ENCODE measurements at regions not wholly inside any gene's neighbourhood (a gene's known extent, or its start where the extent isn't known, plus 50 kb on each side); places are given as distances from the start of the nearest gene placed in this dataset.

GRCh38 chrX:51798701-51799100 lies 55.5 kb downstream of the GSPT2 start:
- Histone ChIP-seq H3K36me3 (ENCODE audit: control insufficient read depth in 1 of 2, insufficient read depth in 2 of 2, low read depth in 1 of 2, low read length in 2 of 2) (no peaks in the 10 kb centered on the region), H2BK12ac (ENCODE audit: low read length in 2 of 2) (no peak overlapping the region), H2BK120ac (ENCODE audit: low read depth, low read length) (no peak overlapping the region), H3K4ac (ENCODE audit: low read depth in 1 of 2, low read length in 2 of 2) (no peak overlapping the region), H3K18ac (ENCODE audit: low read depth in 1 of 2, low read length in 2 of 2) (no peak overlapping the region), H3K79me1 (replicated peaks; ENCODE audit: low read length, poor library complexity, severe bottlenecking) (no peaks in the 10 kb centered on the region), H2BK5ac (ENCODE audit: low read depth, low read length, poor library complexity, severe bottlenecking) (no peak overlapping the region), H3K23ac (ENCODE audit: low read length in 2 of 2) (no peak overlapping the region), H3K27ac (ENCODE audit: low read length, poor library complexity, severe bottlenecking) (no peak overlapping the region), H4K91ac (ENCODE audit: low read length) (no peak overlapping the region), H4K8ac (ENCODE audit: low read length) (no peak overlapping the region), H3K9me3 (ENCODE audit: control insufficient read depth, low read length) (no peaks in the 10 kb centered on the region), H3K4me1 (ENCODE audit: control insufficient read depth, insufficient read depth, low read depth, low read length) (no peaks in the 10 kb centered on the region), H2AFZ (ENCODE audit: low read depth, low read length) (no peak overlapping the region), H2BK15ac (ENCODE audit: low read depth, poor library complexity, severe bottlenecking) (no peak overlapping the region), H3K9ac (ENCODE audit: low read length) (no peak overlapping the region), H3K4me2 (ENCODE audit: low read length, poor library complexity, severe bottlenecking) (no peak overlapping the region), H2AK5ac (ENCODE audit: low read length, severe bottlenecking) (no peak overlapping the region), H3K14ac (ENCODE audit: low read length in 2 of 2) (no peak overlapping the region), H3K27me3 (ENCODE audit: control insufficient read depth in 1 of 2, insufficient read depth in 1 of 2, low read length in 2 of 2) (peaks cover 0 to 15% of the 10 kb centered on the region in 2 experiments), H3K4me3 (ENCODE audit: insufficient read depth in 1 of 2, low read depth in 1 of 2, low read length in 2 of 2) (no peak overlapping the region)
- no peak for DNase-seq

- Histone ChIP-seq H3K79me1 (replicated peaks; ENCODE audit: low read length, poor library complexity, severe bottlenecking) (no peaks in the 10 kb centered on the region), H2BK15ac (ENCODE audit: low read depth, poor library complexity, severe bottlenecking) (no peak overlapping the region), H3K23ac (ENCODE audit: low read length in 2 of 2) (peak overlapping the region in 1 of 2 experiments; percentile 69), H4K91ac (ENCODE audit: low read length) (peak overlapping the region; percentile 61), H3K9ac (ENCODE audit: low read length) (peak overlapping the region; percentile 93), H3K9me3 (ENCODE audit: control insufficient read depth, low read length) (no peaks in the 10 kb centered on the region), H3K27me3 (ENCODE audit: control insufficient read depth in 1 of 2, insufficient read depth in 1 of 2, low read length in 2 of 2) (peaks cover 0 to 15% of the 10 kb centered on the region in 2 experiments), H3K36me3 (ENCODE audit: control insufficient read depth in 1 of 2, insufficient read depth in 2 of 2, low read depth in 1 of 2, low read length in 2 of 2) (peaks cover 0 to 3% of the 10 kb centered on the region in 2 experiments), H3K27ac (ENCODE audit: low read length, poor library complexity, severe bottlenecking) (peak overlapping the region; percentile 71), H2AFZ (ENCODE audit: low read depth, low read length) (peak overlapping the region; percentile 71), H2AK5ac (ENCODE audit: low read length, severe bottlenecking) (no peak overlapping the region), H3K4me2 (ENCODE audit: low read length, poor library complexity, severe bottlenecking) (peak overlapping the region; percentile 75), H2BK120ac (ENCODE audit: low read depth, low read length) (no peak overlapping the region), H3K4me1 (ENCODE audit: control insufficient read depth, insufficient read depth, low read depth, low read length) (no peaks in the 10 kb centered on the region), H4K8ac (ENCODE audit: low read length) (peak overlapping the region; percentile 66), H3K14ac (ENCODE audit: low read length in 2 of 2) (no peak overlapping the region), H3K4me3 (ENCODE audit: insufficient read depth in 1 of 2, low read depth in 1 of 2, low read length in 2 of 2) (peak overlapping the region; percentile 79 to 94), H2BK12ac (ENCODE audit: low read length in 2 of 2) (peak overlapping the region in 1 of 2 experiments; percentile 52), H2BK5ac (ENCODE audit: low read depth, low read length, poor library complexity, severe bottlenecking) (no peak overlapping the region), H3K4ac (ENCODE audit: low read depth in 1 of 2, low read length in 2 of 2) (peak overlapping the region in 1 of 2 experiments; percentile 89), H3K18ac (ENCODE audit: low read depth in 1 of 2, low read length in 2 of 2) (peak overlapping the region; percentile 75 to 76)
- 1% methylated on average over 16 of the region's 26 CpGs for WGBS
- DNase-seq: peak; percentile 50
Observed at GRCh38 chrX:51802917-51803688, 59.9 kb downstream of the GSPT2 start.

DNA sequence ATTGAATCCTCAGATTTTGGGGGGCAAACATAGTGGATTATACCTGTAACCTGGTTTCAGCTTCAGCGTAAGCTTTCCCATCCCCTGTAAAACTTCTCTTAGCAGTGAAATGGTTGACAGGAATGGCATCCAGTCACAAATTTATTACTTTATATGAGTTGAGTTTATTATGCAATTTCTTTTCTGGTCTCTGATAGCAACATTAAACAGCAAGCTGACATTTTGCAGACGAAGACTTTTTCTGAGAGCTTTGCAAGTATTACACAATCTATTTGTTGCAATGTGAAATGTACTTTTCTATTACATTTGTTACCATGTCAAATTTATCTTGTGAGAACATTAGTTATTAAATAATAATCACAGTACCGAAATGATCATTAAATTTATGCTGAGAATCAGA lies 60.6 kb downstream of the GSPT2 start:
- H3K9ac ChIP-seq (ENCODE audit: low read length): peak overlapping the region; percentile 93
- no peak overlapping the region for H2AFZ ChIP-seq (ENCODE audit: low read depth, low read length)
- WGBS: 100% methylated on average over 1 of the region's 3 CpGs
- H3K27ac ChIP-seq (ENCODE audit: low read length, poor library complexity, severe bottlenecking): no peak overlapping the region
- no peak overlapping the region for H2BK12ac ChIP-seq (ENCODE audit: low read length in 2 of 2)
- H3K9me3 ChIP-seq (ENCODE audit: control insufficient read depth, low read length): no peaks in the 10 kb centered on the region
- no peak overlapping the region for H3K23ac ChIP-seq (ENCODE audit: low read length in 2 of 2)
- peak; percentile 21 for DNase-seq
- H2BK120ac ChIP-seq (ENCODE audit: low read depth, low read length): no peak overlapping the region
- no peak overlapping the region for H3K4ac ChIP-seq (ENCODE audit: low read depth in 1 of 2, low read length in 2 of 2)
- H3K27me3 ChIP-seq (ENCODE audit: control insufficient read depth in 1 of 2, insufficient read depth in 1 of 2, low read length in 2 of 2): peaks cover 0 to 15% of the 10 kb centered on the region in 2 experiments
- H3K18ac ChIP-seq (ENCODE audit: low read depth in 1 of 2, low read length in 2 of 2): no peak overlapping the region
- H4K91ac ChIP-seq (ENCODE audit: low read length): no peak overlapping the region
- no peak overlapping the region for H2AK5ac ChIP-seq (ENCODE audit: low read length, severe bottlenecking)
- no peak overlapping the region for H3K4me2 ChIP-seq (ENCODE audit: low read length, poor library complexity, severe bottlenecking)
- no peak overlapping the region for H2BK15ac ChIP-seq (ENCODE audit: low read depth, poor library complexity, severe bottlenecking)
- no peak overlapping the region for H3K14ac ChIP-seq (ENCODE audit: low read length in 2 of 2)
- no peak overlapping the region for H4K8ac ChIP-seq (ENCODE audit: low read length)
- no peaks in the 10 kb centered on the region for H3K4me1 ChIP-seq (ENCODE audit: control insufficient read depth, insufficient read depth, low read depth, low read length)
- peak overlapping the region in 1 of 2 experiments; percentile 94 for H3K4me3 ChIP-seq (ENCODE audit: insufficient read depth in 1 of 2, low read depth in 1 of 2, low read length in 2 of 2)
- H3K79me1 ChIP-seq (replicated peaks; ENCODE audit: low read length, poor library complexity, severe bottlenecking): no peaks in the 10 kb centered on the region
- peaks cover 0 to 3% of the 10 kb centered on the region in 2 experiments for H3K36me3 ChIP-seq (ENCODE audit: control insufficient read depth in 1 of 2, insufficient read depth in 2 of 2, low read depth in 1 of 2, low read length in 2 of 2)
- no peak overlapping the region for H2BK5ac ChIP-seq (ENCODE audit: low read depth, low read length, poor library complexity, severe bottlenecking)

- H3K9ac ChIP-seq (ENCODE audit: low read length): no peak overlapping the region
- no peak for DNase-seq
- H4K91ac ChIP-seq (ENCODE audit: low read length): no peak overlapping the region
- peaks cover 0 to 3% of the 10 kb centered on the region in 2 experiments for H3K36me3 ChIP-seq (ENCODE audit: control insufficient read depth in 1 of 2, insufficient read depth in 2 of 2, low read depth in 1 of 2, low read length in 2 of 2)
- H3K27ac ChIP-seq (ENCODE audit: low read length, poor library complexity, severe bottlenecking): no peak overlapping the region
- no peak overlapping the region for H2BK15ac ChIP-seq (ENCODE audit: low read depth, poor library complexity, severe bottlenecking)
- no peak overlapping the region for H4K8ac ChIP-seq (ENCODE audit: low read length)
- H3K4me3 ChIP-seq (ENCODE audit: insufficient read depth in 1 of 2, low read depth in 1 of 2, low read length in 2 of 2): no peak overlapping the region
- no peak overlapping the region for H3K23ac ChIP-seq (ENCODE audit: low read length in 2 of 2)
- H3K14ac ChIP-seq (ENCODE audit: low read length in 2 of 2): no peak overlapping the region
- no peak overlapping the region for H2BK120ac ChIP-seq (ENCODE audit: low read depth, low read length)
- H3K4me2 ChIP-seq (ENCODE audit: low read length, poor library complexity, severe bottlenecking): no peak overlapping the region
- H3K27me3 ChIP-seq (ENCODE audit: control insufficient read depth in 1 of 2, insufficient read depth in 1 of 2, low read length in 2 of 2): peaks cover 0 to 15% of the 10 kb centered on the region in 2 experiments
- no peak overlapping the region for H2AK5ac ChIP-seq (ENCODE audit: low read length, severe bottlenecking)
- no peaks in the 10 kb centered on the region for H3K79me1 ChIP-seq (replicated peaks; ENCODE audit: low read length, poor library complexity, severe bottlenecking)
- WGBS: 91% methylated on average over 4 of the region's 5 CpGs
- no peak overlapping the region for H3K18ac ChIP-seq (ENCODE audit: low read depth in 1 of 2, low read length in 2 of 2)
- H3K4me1 ChIP-seq (ENCODE audit: control insufficient read depth, insufficient read depth, low read depth, low read length): no peaks in the 10 kb centered on the region
- H2AFZ ChIP-seq (ENCODE audit: low read depth, low read length): no peak overlapping the region
- H3K9me3 ChIP-seq (ENCODE audit: control insufficient read depth, low read length): no peaks in the 10 kb centered on the region
- no peak overlapping the region for H3K4ac ChIP-seq (ENCODE audit: low read depth in 1 of 2, low read length in 2 of 2)
- H2BK12ac ChIP-seq (ENCODE audit: low read length in 2 of 2): no peak overlapping the region
- H2BK5ac ChIP-seq (ENCODE audit: low read depth, low read length, poor library complexity, severe bottlenecking): no peak overlapping the region
Observed at GRCh38 chrX:51804741-51805140, 61.5 kb downstream of the GSPT2 start.

Data from mesenchymal stem cell (in vitro differentiated cells and primary cell).